A673 (cell line): ENCODE measurements at regions not wholly inside any gene's neighbourhood (a gene's known extent, or its start where the extent isn't known, plus 50 kb on each side); places are given as distances from the start of the nearest gene placed in this dataset.

Source experiments
- CTCF ChIP-seq: fragments of 300-800, 200-600 bp; sonication (generic); conservative IDR thresholded peaks from 2 replicates; pipeline ENCODE4 v1.5.1; 2017; ENCODE audit warnings: low read depth, mild to moderate bottlenecking, antibody characterized with exemption, low read length, moderate library complexity, mixed read lengths
- EZH2 ChIP-seq: fragments of 200-600 bp; sonication (generic); IDR thresholded peaks from 2 replicates; pipeline ENCODE4 v1.6.1; 2017; ENCODE audit warnings: borderline replicate concordance, low read depth, mild to moderate bottlenecking, mixed read lengths, antibody characterized with exemption, low read length; ENCODE audit not compliant: poor library complexity, severe bottlenecking

GRCh38 chr4:188819233-188819632 is 680.0 kb downstream of the TRIML1 start:
- no peak for TF ChIP-seq CTCF
- no peak for TF ChIP-seq EZH2
